DMS53 treated with DMSO at 0.1 percent for 48 hours (cell line): ENCODE measurements at regions not wholly inside any gene's neighbourhood (a gene's known extent, or its start where the extent isn't known, plus 50 kb on each side); places are given as distances from the start of the nearest gene placed in this dataset.
"Not testable (repeated sequence)": the region's sequence is repeated elsewhere in the genome, so short reads cannot be mapped to it uniquely, and the experiment has no call there.

ENCODE experiments used
- DNase-seq: peaks from one replicate; lab custom pipeline; 2025; ENCODE audit not compliant: unreplicated experiment; lab: John Stamatoyannopoulos, UW

- no peak for DNase-seq
These were observed 72.1 kb upstream of the EPB41L1 start for GRCh38 chr20:36082315-36082915.

GRCh38 chr20:36083200-36083599 lies 71.3 kb upstream of the EPB41L1 start:
- not testable (repeated sequence) for DNase-seq

- no peak for DNase-seq
These were observed 70.2 kb upstream of the EPB41L1 start for GRCh38 chr20:36084356-36084755.

- DNase-seq = no peak
These were observed 69.5 kb upstream of the EPB41L1 start for GRCh38 chr20:36084897-36085613.

- DNase-seq = no peak
These were observed 68.8 kb upstream of the EPB41L1 start for GRCh38 chr20:36085686-36086267.

GRCh38 chr20:36086767-36087166 lies 67.8 kb upstream of the EPB41L1 start:
- DNase-seq = no peak

- no peak for DNase-seq
These were observed 64.3 kb upstream of the EPB41L1 start for GRCh38 chr20:36090223-36090622.

- no peak for DNase-seq
These were observed 62.8 kb upstream of the EPB41L1 start for GRCh38 chr20:36091561-36092397.

GRCh38 chr20:36092398-36093024 lies 62.0 kb upstream of the EPB41L1 start:
- no peak for DNase-seq

- peak; percentile 39 for DNase-seq
These were observed 61.3 kb upstream of the EPB41L1 start for GRCh38 chr20:36093025-36093803.

GRCh38 chr20:36093804-36094145 lies 60.8 kb upstream of the EPB41L1 start:
- DNase-seq = no peak

- no peak for DNase-seq
These were observed 60.0 kb upstream of the EPB41L1 start for GRCh38 chr20:36094497-36094896.

GRCh38 chr20:36096435-36096834 lies 58.1 kb upstream of the EPB41L1 start:
- no peak for DNase-seq

- peak; percentile 34 for DNase-seq
These were observed 57.0 kb upstream of the EPB41L1 start for GRCh38 chr20:36097337-36098151.

- DNase-seq = no peak
These were observed 56.2 kb upstream of the EPB41L1 start for GRCh38 chr20:36098364-36098763.

- DNase-seq = no peak
These were observed 55.4 kb upstream of the EPB41L1 start for GRCh38 chr20:36099106-36099505.

GRCh38 chr20:36101192-36101591 lies 53.3 kb upstream of the EPB41L1 start:
- peak; percentile 74 for DNase-seq

- no peak for DNase-seq
These were observed 52.2 kb upstream of the EPB41L1 start for GRCh38 chr20:36102306-36102705.

- no peak for DNase-seq
These were observed 51.5 kb upstream of the EPB41L1 start for GRCh38 chr20:36102809-36103596.
